AG04449 (cell line): ENCODE measurements at regions not wholly inside any gene's neighbourhood (a gene's known extent, or its start where the extent isn't known, plus 50 kb on each side); places are given as distances from the start of the nearest gene placed in this dataset.

Source experiments
- CTCF ChIA-PET: fragments of 350-600 bp; formaldehyde crosslinking; extraction: SDS; loops from one replicate; lab custom pipeline; 2021; ENCODE audit warnings: antibody characterized with exemption; lab: Yijun Ruan, JAX
- POLR2A ChIA-PET: fragments of 400-600, 350-600 bp; formaldehyde crosslinking; extraction: SDS; loops from one replicate; lab custom pipeline; 2020; ENCODE audit warnings: antibody characterized with exemption, inconsistent platforms; lab: Yijun Ruan, JAX
- DNase-seq: peaks from one replicate; pipeline ENCODE4 v3.0.0-alpha.2; 2010; ENCODE audit warnings: low read depth, low spot score
- H3K4me3 ChIP-seq: 2 replicates; pipeline ENCODE4 v1.5.1; 2011; ENCODE audit warnings: low read depth, mild to moderate bottlenecking, control low read depth, low read length
- CTCF ChIP-seq: IDR thresholded peaks from one replicate; pipeline ENCODE4 v1.5.1; 2011; ENCODE audit warnings: mild to moderate bottlenecking, moderate library complexity, low read length, control low read depth, inconsistent platforms; ENCODE audit not compliant: insufficient read depth; ENCODE audit errors: missing control alignments

- ChIA-PET POLR2A (no interaction called here), CTCF (interaction anchor here (2.4 kb wide), 1 partner anchor 11 kb away, joined by 9 read pairs; no protein-coding TSS in a partner anchor)
- no peak for TF ChIP-seq CTCF
- no peak overlapping the region for H3K4me3 ChIP-seq
- DNase-seq: no peak
These were observed 73.0 kb upstream of the FAM216B start for GRCh38 chr13:42708391-42708790.

- no peak for DNase-seq
- no peak overlapping the region for H3K4me3 ChIP-seq
- ChIA-PET CTCF (interaction anchor here (1.0 kb wide), 1 partner anchor 10 kb away, joined by 3 read pairs; no protein-coding TSS in a partner anchor), POLR2A (no interaction called here)
- no peak for TF ChIP-seq CTCF
These were observed 72.1 kb upstream of the FAM216B start for GRCh38 chr13:42709276-42709675.

- no peak for DNase-seq
- no peak overlapping the region for H3K4me3 ChIP-seq
- POLR2A ChIA-PET: no interaction called here
- CTCF ChIA-PET: no interaction called here
- TF ChIP-seq CTCF: no peak
These were observed 65.5 kb upstream of the FAM216B start for GRCh38 chr13:42715909-42716308.

- H3K4me3 ChIP-seq: no peak overlapping the region
- no peak for DNase-seq
- no peak for TF ChIP-seq CTCF
- CTCF ChIA-PET: no interaction called here
- POLR2A ChIA-PET: no interaction called here
These were observed 64.2 kb upstream of the FAM216B start for GRCh38 chr13:42717176-42717575.

GRCh38 chr13:42720113-42720857 lies 61.1 kb upstream of the FAM216B start:
- ChIA-PET POLR2A (no interaction called here), CTCF (interaction anchor here (1.4 to 2.7 kb wide), 2 partner anchors 11 to 248 kb away, joined by 3 to 5 read pairs; no protein-coding TSS in a partner anchor)
- no peak overlapping the region for H3K4me3 ChIP-seq
- peak; percentile 94 for DNase-seq
- TF ChIP-seq CTCF: no peak

- H3K4me3 ChIP-seq: no peak overlapping the region
- TF ChIP-seq CTCF: no peak
- no peak for DNase-seq
- ChIA-PET CTCF (interaction anchor here (2.7 kb wide), 1 partner anchor 248 kb away, joined by 5 read pairs; no protein-coding TSS in a partner anchor), POLR2A (no interaction called here)
These were observed 60.5 kb upstream of the FAM216B start for GRCh38 chr13:42720858-42721219.
